ENCODE measurements at regions not wholly inside any gene's neighbourhood (a gene's known extent, or its start where the extent isn't known, plus 50 kb on each side); places are given as distances from the start of the nearest gene placed in this dataset.

DNA sequence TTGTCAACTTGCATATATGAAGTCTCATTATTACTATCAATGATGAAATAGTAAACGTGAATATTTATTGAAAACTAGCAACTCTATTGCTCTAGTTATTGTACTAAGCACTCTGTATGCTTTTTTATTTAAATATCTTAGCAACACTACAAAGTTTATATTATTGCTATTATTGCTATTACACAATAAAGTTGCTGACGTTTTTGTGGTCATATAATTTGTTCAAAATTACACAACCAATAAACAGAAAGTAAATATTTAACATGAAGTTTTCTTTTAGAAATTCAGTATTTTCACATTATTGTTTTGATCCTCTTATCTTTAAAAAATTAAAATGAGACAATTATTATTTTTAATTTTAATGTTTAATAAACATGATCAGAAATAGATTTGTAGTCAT, 1521.1 kb upstream of the PCDH7 start:
- no peak for DNase-seq (ENCODE audit: extremely low read depth, insufficient read length)
- Histone ChIP-seq H3K4me3 (replicated peaks; ENCODE audit: low read depth, low read length) (no peak overlapping the region), H3K27me3 (replicated peaks; ENCODE audit: control insufficient read depth, insufficient read depth, low read length) (no peaks in the 10 kb centered on the region), H3K36me3 (ENCODE audit: control insufficient read depth, insufficient read depth, low read length) (no peaks in the 10 kb centered on the region)
- TF ChIP-seq, protein P1, sequence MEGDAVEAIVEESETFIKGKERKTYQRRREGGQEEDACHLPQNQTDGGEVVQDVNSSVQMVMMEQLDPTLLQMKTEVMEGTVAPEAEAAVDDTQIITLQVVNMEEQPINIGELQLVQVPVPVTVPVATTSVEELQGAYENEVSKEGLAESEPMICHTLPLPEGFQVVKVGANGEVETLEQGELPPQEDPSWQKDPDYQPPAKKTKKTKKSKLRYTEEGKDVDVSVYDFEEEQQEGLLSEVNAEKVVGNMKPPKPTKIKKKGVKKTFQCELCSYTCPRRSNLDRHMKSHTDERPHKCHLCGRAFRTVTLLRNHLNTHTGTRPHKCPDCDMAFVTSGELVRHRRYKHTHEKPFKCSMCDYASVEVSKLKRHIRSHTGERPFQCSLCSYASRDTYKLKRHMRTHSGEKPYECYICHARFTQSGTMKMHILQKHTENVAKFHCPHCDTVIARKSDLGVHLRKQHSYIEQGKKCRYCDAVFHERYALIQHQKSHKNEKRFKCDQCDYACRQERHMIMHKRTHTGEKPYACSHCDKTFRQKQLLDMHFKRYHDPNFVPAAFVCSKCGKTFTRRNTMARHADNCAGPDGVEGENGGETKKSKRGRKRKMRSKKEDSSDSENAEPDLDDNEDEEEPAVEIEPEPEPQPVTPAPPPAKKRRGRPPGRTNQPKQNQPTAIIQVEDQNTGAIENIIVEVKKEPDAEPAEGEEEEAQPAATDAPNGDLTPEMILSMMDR (IDR thresholded peaks at IDR 0.05; ENCODE audit: insufficient read depth, low read length, poor library complexity, severe bottlenecking), result no peak

DNA sequence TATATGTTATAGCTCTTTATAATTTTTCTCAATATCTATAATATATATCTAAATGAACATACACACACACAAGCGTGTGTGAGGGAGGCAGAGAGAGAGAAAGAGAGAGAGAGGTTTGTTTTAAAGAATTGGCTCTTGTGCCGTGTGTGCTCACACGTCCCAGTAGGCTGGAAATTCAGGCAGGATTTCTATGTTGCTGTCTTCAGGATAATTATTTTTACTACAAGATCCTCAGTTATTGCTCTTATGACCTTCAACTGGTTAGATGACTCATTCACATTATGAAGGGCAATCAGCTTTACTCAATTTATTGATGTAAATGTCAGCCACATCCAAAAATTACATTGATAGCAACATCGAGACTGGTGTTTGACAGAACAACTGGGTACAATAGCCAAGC, 1520.7 kb upstream of the PCDH7 start:
- Histone ChIP-seq H3K36me3 (ENCODE audit: control insufficient read depth, insufficient read depth, low read length) (no peaks in the 10 kb centered on the region), H3K27me3 (replicated peaks; ENCODE audit: control insufficient read depth, insufficient read depth, low read length) (no peaks in the 10 kb centered on the region), H3K4me3 (replicated peaks; ENCODE audit: low read depth, low read length) (no peak overlapping the region)
- DNase-seq (ENCODE audit: extremely low read depth, insufficient read length), result no peak
- TF ChIP-seq, protein P1 (IDR thresholded peaks at IDR 0.05; ENCODE audit: insufficient read depth, low read length, poor library complexity, severe bottlenecking), result no peak

DNA sequence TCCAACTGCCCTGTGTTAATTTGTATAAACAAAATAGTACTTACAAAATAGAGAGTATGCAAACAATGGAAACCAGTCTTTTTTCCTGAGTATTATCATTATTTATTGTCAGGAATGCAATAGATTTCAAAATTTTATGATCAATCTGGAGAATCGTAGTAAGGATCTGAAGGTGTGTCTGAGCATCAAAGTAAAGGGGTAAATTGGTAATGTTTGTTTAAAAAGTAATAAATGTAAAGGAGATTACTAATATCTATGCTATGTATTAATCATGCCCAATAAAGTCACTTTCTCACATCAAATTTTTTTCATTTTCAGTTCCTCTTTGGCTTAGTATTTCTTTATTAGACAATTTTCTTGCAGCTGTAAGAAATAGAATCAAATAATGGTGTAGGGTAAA, 1507.1 kb upstream of the PCDH7 start:
- H3K36me3 ChIP-seq (ENCODE audit: control insufficient read depth, insufficient read depth, low read length), result no peaks in the 10 kb centered on the region
- no peaks in the 10 kb centered on the region for H3K27me3 ChIP-seq (replicated peaks; ENCODE audit: control insufficient read depth, insufficient read depth, low read length)
- no peak overlapping the region for H3K4me3 ChIP-seq (replicated peaks; ENCODE audit: low read depth, low read length)
- no peak for DNase-seq (ENCODE audit: extremely low read depth, insufficient read length)
- TF ChIP-seq, protein P1 (IDR thresholded peaks at IDR 0.05; ENCODE audit: insufficient read depth, low read length, poor library complexity, severe bottlenecking), result no peak

GRCh38 chr4:29220761-29221160, 1499.4 kb upstream of the PCDH7 start:
- TF ChIP-seq, protein P1 (IDR thresholded peaks at IDR 0.05; ENCODE audit: insufficient read depth, low read length, poor library complexity, severe bottlenecking), result no peak
- DNase-seq (ENCODE audit: extremely low read depth, insufficient read length), result no peak
- Histone ChIP-seq H3K36me3 (ENCODE audit: control insufficient read depth, insufficient read depth, low read length) (no peaks in the 10 kb centered on the region), H3K27me3 (replicated peaks; ENCODE audit: control insufficient read depth, insufficient read depth, low read length) (no peaks in the 10 kb centered on the region), H3K4me3 (replicated peaks; ENCODE audit: low read depth, low read length) (no peak overlapping the region)

DNA sequence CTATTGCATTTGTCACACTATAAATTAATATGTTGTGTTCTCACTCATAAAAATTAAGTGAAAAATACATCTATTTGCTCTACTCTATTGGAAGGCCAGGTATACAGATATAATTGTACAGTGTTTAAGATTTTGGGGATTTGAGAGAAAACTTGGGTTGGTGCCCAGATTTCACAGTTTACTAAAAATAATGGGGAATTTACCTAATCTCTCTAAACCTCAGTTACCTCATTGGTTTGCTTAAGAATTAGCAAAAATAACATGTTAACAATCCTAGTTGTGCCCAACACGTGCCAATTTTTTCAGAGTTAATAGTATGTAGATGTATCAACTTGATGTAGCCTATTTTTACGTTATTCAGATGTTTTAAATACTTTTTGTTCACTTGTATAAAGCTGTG, 1495.3 kb upstream of the PCDH7 start:
- TF ChIP-seq, protein P1 (IDR thresholded peaks at IDR 0.05; ENCODE audit: insufficient read depth, low read length, poor library complexity, severe bottlenecking), result no peak
- H3K36me3 ChIP-seq (ENCODE audit: control insufficient read depth, insufficient read depth, low read length), result no peaks in the 10 kb centered on the region

GRCh38 chr4:29240641-29241040, 1479.5 kb upstream of the PCDH7 start:
- TF ChIP-seq, protein P1 (IDR thresholded peaks at IDR 0.05; ENCODE audit: insufficient read depth, low read length, poor library complexity, severe bottlenecking), result no peak
- Histone ChIP-seq H3K4me3 (replicated peaks; ENCODE audit: low read depth, low read length) (no peak overlapping the region), H3K27me3 (replicated peaks; ENCODE audit: control insufficient read depth, insufficient read depth, low read length) (no peaks in the 10 kb centered on the region), H3K36me3 (ENCODE audit: control insufficient read depth, insufficient read depth, low read length) (no peaks in the 10 kb centered on the region)
- no peak for DNase-seq (ENCODE audit: extremely low read depth, insufficient read length)

More for the DNA sequence above, 1495.3 kb upstream of the PCDH7 start:
- Histone ChIP-seq H3K27me3 (replicated peaks; ENCODE audit: control insufficient read depth, insufficient read depth, low read length) (no peaks in the 10 kb centered on the region), H3K4me3 (replicated peaks; ENCODE audit: low read depth, low read length) (no peak overlapping the region)
- DNase-seq (ENCODE audit: extremely low read depth, insufficient read length), result no peak
